Neural cell (in vitro differentiated cells): ENCODE measurements at regions not wholly inside any gene's neighbourhood (a gene's known extent, or its start where the extent isn't known, plus 50 kb on each side); places are given as distances from the start of the nearest gene placed in this dataset.

Experiments used
- CTCF ChIP-seq: fragments of 450-650 bp; IDR thresholded peaks from 2 replicates; pipeline ENCODE4 v1.5.1; 2014; ENCODE audit warnings: antibody characterized with exemption, mild to moderate bottlenecking, moderate library complexity; ENCODE audit not compliant: poor library complexity, severe bottlenecking
- EP300 ChIP-seq: fragments of 450-650 bp; conservative IDR thresholded peaks from 2 replicates; pipeline ENCODE4 v1.6.1; 2014; ENCODE audit warnings: antibody characterized with exemption, mild to moderate bottlenecking, moderate library complexity; ENCODE audit not compliant: poor library complexity, severe bottlenecking
- EZH2 ChIP-seq: fragments of 200-600, 300-800 bp; shearing (Covaris generic), sonication (generic); IDR thresholded peaks from 2 replicates; pipeline ENCODE4 v1.6.1; 2014; ENCODE audit warnings: antibody characterized with exemption, low read length, borderline replicate concordance, mild to moderate bottlenecking; ENCODE audit not compliant: insufficient read depth, poor library complexity, severe bottlenecking
- POLR2AphosphoS5 ChIP-seq: IDR thresholded peaks from 2 replicates; pipeline ENCODE4 v1.6.1; 2012
- RAD21 ChIP-seq: fragments of 450-650 bp; conservative IDR thresholded peaks from 2 replicates; pipeline ENCODE4 v1.6.1; 2014; ENCODE audit warnings: antibody characterized with exemption, mild to moderate bottlenecking, moderate library complexity
- SMC3 ChIP-seq: fragments of 450-650 bp; conservative IDR thresholded peaks from 2 replicates; pipeline ENCODE4 v1.6.1; 2014; ENCODE audit warnings: antibody characterized with exemption, mild to moderate bottlenecking, moderate library complexity; ENCODE audit not compliant: poor library complexity
- TF ChIP-seq, protein P1 (sequence below): IDR thresholded peaks from 2 replicates; pipeline ENCODE4 v1.6.1; 2012; ENCODE audit warnings: borderline replicate concordance

DNA sequence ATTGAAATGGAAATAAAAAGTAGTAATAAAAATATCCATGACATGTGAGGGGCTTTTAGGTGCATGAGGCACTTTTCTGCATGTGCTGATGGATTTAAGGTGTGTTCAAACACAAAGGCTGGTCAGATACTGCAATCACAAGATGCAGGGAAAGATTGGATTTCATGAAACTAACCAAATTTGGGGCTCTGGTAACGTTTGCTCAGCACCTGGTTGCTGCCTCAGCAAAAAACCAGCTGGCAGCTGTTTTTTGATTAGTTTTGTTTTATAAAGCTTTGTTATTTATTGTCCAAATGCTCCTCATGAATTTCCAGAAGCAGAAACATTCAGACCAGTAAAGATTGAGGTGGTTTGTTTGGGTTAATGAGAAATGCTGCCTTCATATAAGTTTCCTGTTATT, 195.7 kb upstream of the NRG3 start:
- TF ChIP-seq RAD21, result no peak
- TF ChIP-seq CTCF, result no peak
- TF ChIP-seq SMC3, result no peak
- TF ChIP-seq EZH2, result no peak
- TF ChIP-seq EP300, result no peak
- TF ChIP-seq, protein P1, sequence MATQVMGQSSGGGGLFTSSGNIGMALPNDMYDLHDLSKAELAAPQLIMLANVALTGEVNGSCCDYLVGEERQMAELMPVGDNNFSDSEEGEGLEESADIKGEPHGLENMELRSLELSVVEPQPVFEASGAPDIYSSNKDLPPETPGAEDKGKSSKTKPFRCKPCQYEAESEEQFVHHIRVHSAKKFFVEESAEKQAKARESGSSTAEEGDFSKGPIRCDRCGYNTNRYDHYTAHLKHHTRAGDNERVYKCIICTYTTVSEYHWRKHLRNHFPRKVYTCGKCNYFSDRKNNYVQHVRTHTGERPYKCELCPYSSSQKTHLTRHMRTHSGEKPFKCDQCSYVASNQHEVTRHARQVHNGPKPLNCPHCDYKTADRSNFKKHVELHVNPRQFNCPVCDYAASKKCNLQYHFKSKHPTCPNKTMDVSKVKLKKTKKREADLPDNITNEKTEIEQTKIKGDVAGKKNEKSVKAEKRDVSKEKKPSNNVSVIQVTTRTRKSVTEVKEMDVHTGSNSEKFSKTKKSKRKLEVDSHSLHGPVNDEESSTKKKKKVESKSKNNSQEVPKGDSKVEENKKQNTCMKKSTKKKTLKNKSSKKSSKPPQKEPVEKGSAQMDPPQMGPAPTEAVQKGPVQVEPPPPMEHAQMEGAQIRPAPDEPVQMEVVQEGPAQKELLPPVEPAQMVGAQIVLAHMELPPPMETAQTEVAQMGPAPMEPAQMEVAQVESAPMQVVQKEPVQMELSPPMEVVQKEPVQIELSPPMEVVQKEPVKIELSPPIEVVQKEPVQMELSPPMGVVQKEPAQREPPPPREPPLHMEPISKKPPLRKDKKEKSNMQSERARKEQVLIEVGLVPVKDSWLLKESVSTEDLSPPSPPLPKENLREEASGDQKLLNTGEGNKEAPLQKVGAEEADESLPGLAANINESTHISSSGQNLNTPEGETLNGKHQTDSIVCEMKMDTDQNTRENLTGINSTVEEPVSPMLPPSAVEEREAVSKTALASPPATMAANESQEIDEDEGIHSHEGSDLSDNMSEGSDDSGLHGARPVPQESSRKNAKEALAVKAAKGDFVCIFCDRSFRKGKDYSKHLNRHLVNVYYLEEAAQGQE, result no peak
- no peak for TF ChIP-seq POLR2AphosphoS5
